A549 (cell line): ENCODE measurements at regions not wholly inside any gene's neighbourhood (a gene's known extent, or its start where the extent isn't known, plus 50 kb on each side); places are given as distances from the start of the nearest gene placed in this dataset.

ENCODE experiments used
- ATAC-seq, 2 experiments: fragments of 200-7000 bp in 1 of 2; fragments of >200 bp in 1 of 2; cut with Nextera tagmentation in 1 of 2; cut with Tn5 transposase in 1 of 2; 3 replicates each; pipeline versions ENCODE4 v1.8.0 to v1.9.1; 2018 to 2020; ENCODE audit warnings: mild to moderate bottlenecking in 1 of 2, moderate library complexity in 1 of 2
- CTCF ChIA-PET: fragments of 300-600 bp; sonication (Branson Sonifier 250); formaldehyde crosslinking; extraction: SDS; loops from one replicate; lab custom pipeline; 2021; ENCODE audit warnings: antibody characterized with exemption, inconsistent platforms; lab: Yijun Ruan, JAX
- POLR2A ChIA-PET: fragments of 350-600 bp; formaldehyde crosslinking; extraction: SDS; loops from one replicate; lab custom pipeline; 2021; ENCODE audit warnings: antibody characterized with exemption, inconsistent platforms; lab: Yijun Ruan, JAX
- DNase-seq, 2 experiments: peaks; one replicate each; pipeline versions ENCODE4 v3.0.0 to v3.0.0-alpha.2; 2011 to 2016; ENCODE audit warnings: low read depth in 1 of 2, low spot score in 1 of 2
- FAIRE-seq: peaks from 2 replicates; lab custom pipeline; 2011; peaks lifted over from hg19 to GRCh38; lab: Jason Lieb, UNC
- H3K27ac ChIP-seq, 2 experiments: fragments of >200 bp; sonication (Bioruptor Twin); formaldehyde crosslinking; 3 replicates each; pipeline ENCODE4 v1.5.1; 2016 to 2017
- H3K4me1 ChIP-seq: fragments of >200 bp; sonication (Bioruptor Twin); formaldehyde crosslinking; 3 replicates; pipeline ENCODE4 v1.6.1; 2016
- H3K4me2 ChIP-seq: fragments of >200 bp; sonication (Bioruptor Twin); formaldehyde crosslinking; 3 replicates; pipeline ENCODE4 v1.6.1; 2016
- H3K4me3 ChIP-seq: fragments of >200 bp; sonication (Bioruptor Twin); formaldehyde crosslinking; 3 replicates; pipeline ENCODE4 v1.5.1; 2016
- H3K9me3 ChIP-seq: fragments of >200 bp; sonication (Bioruptor Twin); formaldehyde crosslinking; 3 replicates; pipeline ENCODE4 v1.6.1; 2016
- BHLHE40 ChIP-seq: IDR thresholded peaks from 2 replicates; pipeline ENCODE4 v1.6.1; 2012; ENCODE audit warnings: low read depth, low read length, inconsistent platforms
- EHF ChIP-seq: fragments of 250-450 bp; sonication (Bioruptor Pico); IDR thresholded peaks from 2 replicates; pipeline ENCODE4 v1.5.0; 2020; ENCODE audit warnings: mild to moderate bottlenecking
- EHMT2 ChIP-seq: fragments of 200-600 bp; sonication (generic); IDR thresholded peaks from 2 replicates; pipeline ENCODE4 v1.6.1; 2016; ENCODE audit warnings: antibody characterized with exemption, low read depth, mild to moderate bottlenecking, moderate library complexity
- FOXS1 ChIP-seq: fragments of 250-450 bp; sonication (Bioruptor Pico); IDR thresholded peaks from 2 replicates; pipeline ENCODE4 v1.5.0; 2020; ENCODE audit warnings: mild to moderate bottlenecking, moderate library complexity
- HDAC2 ChIP-seq: fragments of 200-600 bp; sonication (generic); IDR thresholded peaks from 2 replicates; pipeline ENCODE4 v1.6.1; 2016
- HES2 ChIP-seq: fragments of >200 bp; sonication (Bioruptor Twin); formaldehyde crosslinking; IDR thresholded peaks from 2 replicates; pipeline ENCODE4 v1.6.1; 2016
- HEYL ChIP-seq: fragments of 250-450 bp; sonication (Bioruptor Pico); IDR thresholded peaks from 2 replicates; pipeline ENCODE4 v1.8.0; 2021; ENCODE audit warnings: mild to moderate bottlenecking, moderate library complexity
- HOXB13 ChIP-seq: fragments of 250-450 bp; sonication (Bioruptor Pico); IDR thresholded peaks from 2 replicates; pipeline ENCODE4 v1.5.0; 2020; ENCODE audit warnings: low read depth, mild to moderate bottlenecking, moderate library complexity
- KDM1A ChIP-seq: fragments of 200-600 bp; sonication (generic); IDR thresholded peaks from 2 replicates; pipeline ENCODE4 v1.6.1; 2016; ENCODE audit warnings: low read depth, mild to moderate bottlenecking
- MYC ChIP-seq: IDR thresholded peaks from 2 replicates; pipeline ENCODE4 v1.6.1; 2012; ENCODE audit warnings: mild to moderate bottlenecking, inconsistent platforms, low read length, improper control_type of control experiment, borderline replicate concordance
- PBX3 ChIP-seq: IDR thresholded peaks from 2 replicates; pipeline ENCODE4 v1.6.1; 2012
- PHF8 ChIP-seq: fragments of 200-600 bp; sonication (generic); IDR thresholded peaks from 2 replicates; pipeline ENCODE4 v1.6.1; 2016; ENCODE audit warnings: low read depth, mild to moderate bottlenecking, antibody characterized with exemption, moderate library complexity, borderline replicate concordance
- RNF2 ChIP-seq: fragments of 200-600 bp; sonication (generic); IDR thresholded peaks from 2 replicates; pipeline ENCODE4 v1.6.1; 2016; ENCODE audit warnings: low read depth, mild to moderate bottlenecking, antibody characterized with exemption, moderate library complexity, borderline replicate concordance
- SREBF2 ChIP-seq: fragments of 450-650 bp; IDR thresholded peaks from 2 replicates; pipeline ENCODE4 v1.6.1; 2014; ENCODE audit warnings: mild to moderate bottlenecking, moderate library complexity
- USF2 ChIP-seq: fragments of 450-650 bp; IDR thresholded peaks from 2 replicates; pipeline ENCODE4 v1.6.1; 2014; ENCODE audit warnings: antibody characterized with exemption
- ZNF302 ChIP-seq: fragments of 250-450 bp; sonication (Bioruptor Pico); IDR thresholded peaks from 2 replicates; pipeline ENCODE4 v1.9.0; 2021; ENCODE audit warnings: inconsistent platforms, mild to moderate bottlenecking, moderate library complexity
- ZSCAN20 ChIP-seq: fragments of 250-450 bp; sonication (Bioruptor Pico); IDR thresholded peaks from 2 replicates; pipeline ENCODE4 v1.8.0; 2022; ENCODE audit warnings: mild to moderate bottlenecking, moderate library complexity
- WGBS: methylation state at CpG from one replicate; pipeline ENCODE4 v1.1.6; 2017; ENCODE audit errors: missing lambda C conversion rate; 5-methylcytosine and 5-hydroxymethylcytosine counted together
- TF ChIP-seq, protein P1 (sequence below): fragments of 200-600 bp; sonication (generic); IDR thresholded peaks from 2 replicates; pipeline ENCODE4 v1.6.1; 2016; ENCODE audit warnings: antibody characterized with exemption, mild to moderate bottlenecking, moderate library complexity
- TF ChIP-seq, protein P2 (sequence below): IDR thresholded peaks from 2 replicates; pipeline ENCODE4 v1.6.1; 2012

DNA sequence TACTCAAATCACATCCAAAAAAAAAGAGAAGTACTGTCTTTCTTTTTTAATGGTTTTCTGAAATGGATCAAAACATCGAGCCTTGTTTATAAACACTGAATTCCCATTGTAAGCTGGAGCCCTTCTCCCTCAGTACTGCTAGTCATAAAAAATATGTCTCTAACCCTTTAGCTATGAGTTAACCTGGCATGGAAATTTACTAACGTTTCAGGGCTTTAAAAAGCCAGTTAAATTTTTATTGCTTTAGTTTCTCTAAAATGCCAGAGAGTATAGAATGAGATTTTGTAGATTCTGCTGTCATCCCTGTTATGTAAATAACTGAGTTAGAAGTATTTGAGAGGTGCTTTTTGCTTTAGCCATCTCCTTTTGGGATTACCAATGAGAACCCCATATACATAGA lies 528.3 kb downstream of the EFNB2 start:
- Histone ChIP-seq H3K4me3 (no peak overlapping the region), H3K4me2 (no peak overlapping the region), H3K4me1 (peaks cover 6% of the 10 kb centered on the region; the same call in 1 of the 3 replicates), H3K9me3 (no peaks in the 10 kb centered on the region), H3K27ac (no peak overlapping the region)
- DNase-seq (no peak), FAIRE-seq (no peak), ATAC-seq (no peak)
- 23% methylated on average over 2 of the region's 2 CpGs for WGBS
- ChIA-PET POLR2A (no interaction called here), CTCF (interaction anchor here (0.7 kb wide), 1 partner anchor 249 kb away, joined by 3 read pairs; no protein-coding TSS in a partner anchor)
- no peak for TF ChIP-seq HOXB13 (CRISPR knock-in tag)
- no peak for TF ChIP-seq EHF (CRISPR knock-in tag)
- TF ChIP-seq ZNF302 (CRISPR knock-in tag), result no peak
- no peak for TF ChIP-seq HEYL
- no peak for TF ChIP-seq USF2
- no peak for TF ChIP-seq RNF2
- TF ChIP-seq HDAC2, result no peak
- no peak for TF ChIP-seq BHLHE40
- no peak for TF ChIP-seq ZSCAN20 (CRISPR knock-in tag)

DNA sequence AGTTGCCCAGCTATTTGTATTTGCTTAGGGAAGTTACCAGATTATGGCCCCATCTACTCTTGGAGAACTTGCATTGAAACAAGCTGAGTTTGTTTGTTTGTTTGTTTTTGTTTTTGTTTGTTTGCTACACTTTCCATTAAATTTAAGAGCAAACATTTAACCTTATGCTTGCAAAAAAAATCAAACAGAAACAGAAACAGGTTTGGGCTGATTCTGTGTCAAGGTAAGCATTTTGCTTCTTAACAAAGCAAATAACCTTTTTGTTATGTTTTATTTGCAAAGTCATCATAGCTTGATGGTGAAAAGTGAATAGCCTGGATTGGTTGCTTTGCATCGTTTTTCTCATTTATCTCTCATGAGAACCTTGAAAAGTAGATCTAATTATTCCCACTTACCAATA lies 531.8 kb downstream of the EFNB2 start:
- POLR2A ChIA-PET, result no interaction called here
- no peak for FAIRE-seq
- no peak for DNase-seq

More for the DNA sequence above, 531.8 kb downstream of the EFNB2 start:
- Histone ChIP-seq H3K4me2 (no peak overlapping the region), H3K9me3 (no peaks in the 10 kb centered on the region), H3K4me1 (no peaks in the 10 kb centered on the region), H3K27ac (no peak overlapping the region), H3K4me3 (no peak overlapping the region)
- CTCF ChIA-PET, result no interaction called here
- WGBS, result 0% methylated on average over 1 of the region's 1 CpG
- TF ChIP-seq HES2, result no peak
- no peak for TF ChIP-seq MYC
- no peak for TF ChIP-seq PBX3
- TF ChIP-seq FOXS1 (CRISPR knock-in tag), result no peak
- TF ChIP-seq SREBF2, result no peak
- TF ChIP-seq, protein P1, sequence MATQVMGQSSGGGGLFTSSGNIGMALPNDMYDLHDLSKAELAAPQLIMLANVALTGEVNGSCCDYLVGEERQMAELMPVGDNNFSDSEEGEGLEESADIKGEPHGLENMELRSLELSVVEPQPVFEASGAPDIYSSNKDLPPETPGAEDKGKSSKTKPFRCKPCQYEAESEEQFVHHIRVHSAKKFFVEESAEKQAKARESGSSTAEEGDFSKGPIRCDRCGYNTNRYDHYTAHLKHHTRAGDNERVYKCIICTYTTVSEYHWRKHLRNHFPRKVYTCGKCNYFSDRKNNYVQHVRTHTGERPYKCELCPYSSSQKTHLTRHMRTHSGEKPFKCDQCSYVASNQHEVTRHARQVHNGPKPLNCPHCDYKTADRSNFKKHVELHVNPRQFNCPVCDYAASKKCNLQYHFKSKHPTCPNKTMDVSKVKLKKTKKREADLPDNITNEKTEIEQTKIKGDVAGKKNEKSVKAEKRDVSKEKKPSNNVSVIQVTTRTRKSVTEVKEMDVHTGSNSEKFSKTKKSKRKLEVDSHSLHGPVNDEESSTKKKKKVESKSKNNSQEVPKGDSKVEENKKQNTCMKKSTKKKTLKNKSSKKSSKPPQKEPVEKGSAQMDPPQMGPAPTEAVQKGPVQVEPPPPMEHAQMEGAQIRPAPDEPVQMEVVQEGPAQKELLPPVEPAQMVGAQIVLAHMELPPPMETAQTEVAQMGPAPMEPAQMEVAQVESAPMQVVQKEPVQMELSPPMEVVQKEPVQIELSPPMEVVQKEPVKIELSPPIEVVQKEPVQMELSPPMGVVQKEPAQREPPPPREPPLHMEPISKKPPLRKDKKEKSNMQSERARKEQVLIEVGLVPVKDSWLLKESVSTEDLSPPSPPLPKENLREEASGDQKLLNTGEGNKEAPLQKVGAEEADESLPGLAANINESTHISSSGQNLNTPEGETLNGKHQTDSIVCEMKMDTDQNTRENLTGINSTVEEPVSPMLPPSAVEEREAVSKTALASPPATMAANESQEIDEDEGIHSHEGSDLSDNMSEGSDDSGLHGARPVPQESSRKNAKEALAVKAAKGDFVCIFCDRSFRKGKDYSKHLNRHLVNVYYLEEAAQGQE, result no peak
- no peak for TF ChIP-seq EHMT2
- TF ChIP-seq, protein P2, sequence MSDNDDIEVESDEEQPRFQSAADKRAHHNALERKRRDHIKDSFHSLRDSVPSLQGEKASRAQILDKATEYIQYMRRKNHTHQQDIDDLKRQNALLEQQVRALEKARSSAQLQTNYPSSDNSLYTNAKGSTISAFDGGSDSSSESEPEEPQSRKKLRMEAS, result no peak
- TF ChIP-seq PHF8, result no peak
- TF ChIP-seq KDM1A, result no peak
- no peak for ATAC-seq
